ENCODE measurements at regions not wholly inside any gene's neighbourhood (a gene's known extent, or its start where the extent isn't known, plus 50 kb on each side); places are given as distances from the start of the nearest gene placed in this dataset.
"Not testable (repeated sequence)": the region's sequence is repeated elsewhere in the genome, so short reads cannot be mapped to it uniquely, and the experiment has no call there.

DNA sequence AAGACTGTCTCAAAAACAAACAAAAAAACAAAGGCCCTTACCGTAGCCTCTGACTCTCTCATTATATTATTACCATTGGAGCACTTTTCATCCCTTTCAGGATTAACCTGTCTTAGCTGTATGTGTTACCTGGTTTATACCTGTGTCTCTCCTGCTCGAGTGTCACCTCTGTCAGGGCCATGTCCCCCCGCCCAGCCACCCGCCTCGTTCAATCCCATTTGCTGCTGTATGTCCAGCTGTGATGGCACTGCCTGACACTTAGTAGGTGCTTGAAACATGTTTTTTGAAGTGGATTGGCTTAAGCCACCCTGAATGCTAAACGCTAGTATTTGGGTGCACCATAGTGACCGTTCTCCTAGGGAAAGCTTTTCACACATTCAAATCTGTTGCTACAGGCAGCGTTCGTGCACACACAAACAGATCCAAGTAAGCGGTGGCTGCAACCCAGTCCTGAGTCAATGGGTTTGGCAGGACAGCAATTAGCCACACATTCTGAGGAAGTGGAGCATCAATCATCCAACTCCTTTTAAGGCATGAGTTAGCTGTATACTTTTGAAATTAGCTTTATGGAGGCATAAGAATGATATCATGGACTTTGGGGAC lies 98.9 kb upstream of the ZNF217 start:
- DNase-seq (ENCODE audit: low read depth) = peak; percentile 61

DNA sequence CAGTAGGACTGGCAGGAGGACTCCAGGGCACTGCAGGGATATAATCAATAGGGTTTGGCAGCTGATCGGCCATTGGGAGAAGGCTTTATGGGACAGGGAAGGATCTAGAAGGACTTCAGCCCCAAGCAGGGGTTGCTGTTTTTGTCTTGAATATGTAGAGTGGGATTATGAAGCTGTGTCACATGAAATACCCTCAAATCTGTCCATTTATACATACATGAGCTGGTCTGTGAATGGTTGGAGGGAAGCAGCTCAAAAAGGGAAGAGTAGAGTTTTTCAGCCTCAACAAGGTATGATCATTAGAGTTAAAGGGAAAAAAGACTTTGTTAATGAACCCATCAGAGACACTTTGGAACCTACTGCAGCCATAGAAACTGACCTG lies 98.2 kb upstream of the ZNF217 start:
- no peak for DNase-seq (ENCODE audit: low read depth)

DNA sequence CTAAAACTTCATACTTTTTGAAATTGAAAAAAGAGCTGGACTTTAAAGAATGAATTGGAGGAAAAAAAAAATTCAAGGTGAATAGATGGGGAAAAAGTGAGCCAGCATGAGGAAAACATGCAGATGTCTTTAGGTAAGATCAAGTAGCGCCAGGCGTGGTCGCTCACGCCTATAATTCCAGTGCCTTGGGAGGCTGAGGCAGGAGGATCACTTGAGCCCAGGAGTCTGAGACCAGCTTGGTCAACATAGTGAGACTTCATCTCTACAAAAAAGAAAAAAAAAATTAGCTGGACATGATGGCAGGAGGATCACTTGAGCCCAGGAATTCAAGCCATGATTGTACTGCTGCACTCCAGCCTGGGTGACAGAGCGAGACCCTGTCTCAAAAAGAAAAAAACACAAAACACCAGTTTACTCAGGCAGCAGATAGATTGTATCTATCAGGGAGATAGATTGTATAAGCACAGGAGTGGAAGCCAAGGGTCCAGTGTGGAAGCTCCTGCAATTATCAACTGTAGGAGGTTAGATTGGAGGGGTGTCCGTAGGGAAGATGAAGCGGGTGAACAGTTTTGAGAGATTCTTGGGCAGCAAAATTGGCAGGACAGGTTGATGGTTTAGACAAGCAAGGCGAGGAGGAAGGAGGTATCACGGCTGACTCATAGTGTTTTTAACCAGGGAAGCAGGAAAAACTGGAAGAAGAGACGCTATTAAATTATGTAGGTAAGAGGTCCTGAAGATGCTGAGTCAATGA lies 97.6 kb upstream of the ZNF217 start:
- no peak for DNase-seq (ENCODE audit: low read depth)

- DNase-seq (ENCODE audit: low read depth) = no peak
These were observed 94.4 kb upstream of the ZNF217 start for GRCh38 chr20:53688085-53688484.

DNA sequence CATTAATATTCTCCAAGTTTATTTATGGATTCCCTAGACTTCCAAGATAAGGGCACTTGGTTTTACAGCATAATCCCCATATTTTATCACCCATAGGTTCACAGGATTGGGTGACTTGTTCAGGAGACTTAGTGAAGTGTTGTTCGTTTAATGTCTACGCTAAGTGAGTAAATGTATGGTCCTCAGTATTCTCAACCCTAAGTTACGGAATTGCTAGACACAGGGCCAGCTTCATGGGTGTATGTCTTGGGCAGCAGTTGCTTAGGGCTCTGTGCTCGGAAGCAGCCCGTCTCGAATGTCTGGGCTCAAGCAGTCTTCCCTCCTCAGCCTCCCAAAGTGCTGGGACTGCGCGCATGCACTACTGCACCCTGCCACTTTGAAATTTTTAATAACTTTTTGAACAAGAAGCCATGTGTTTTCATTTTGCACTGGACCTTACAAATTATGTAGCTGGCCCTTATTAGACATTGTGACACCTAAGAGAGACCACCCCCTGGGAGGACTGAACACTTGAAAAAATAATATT lies 91.5 kb upstream of the ZNF217 start:
- no peak for DNase-seq (ENCODE audit: low read depth)

DNA sequence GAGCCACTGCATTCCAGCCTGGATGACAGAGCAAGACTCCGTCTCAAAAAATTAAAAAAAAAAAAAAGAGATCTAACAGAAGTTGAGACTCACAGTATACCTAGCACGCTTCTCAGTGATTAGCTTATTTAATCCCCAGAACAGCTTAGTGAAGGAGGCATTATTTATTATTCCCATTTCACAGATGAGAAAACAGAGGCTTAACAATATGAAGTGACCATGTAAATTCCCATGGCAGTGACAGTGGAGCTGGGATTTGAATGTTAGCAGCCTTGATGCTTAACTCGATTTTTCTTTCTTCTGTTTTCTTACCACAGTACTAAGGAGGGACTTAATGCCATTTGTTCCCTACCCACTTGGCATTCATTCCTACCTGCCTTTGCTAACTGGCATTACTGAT lies 89.9 kb upstream of the ZNF217 start:
- no peak for DNase-seq (ENCODE audit: low read depth)

GRCh38 chr20:53681352-53682212 lies 87.9 kb upstream of the ZNF217 start:
- no peak for DNase-seq (ENCODE audit: low read depth)

GRCh38 chr20:53679597-53680309 lies 86.1 kb upstream of the ZNF217 start:
- DNase-seq (ENCODE audit: low read depth) = no peak

DNA sequence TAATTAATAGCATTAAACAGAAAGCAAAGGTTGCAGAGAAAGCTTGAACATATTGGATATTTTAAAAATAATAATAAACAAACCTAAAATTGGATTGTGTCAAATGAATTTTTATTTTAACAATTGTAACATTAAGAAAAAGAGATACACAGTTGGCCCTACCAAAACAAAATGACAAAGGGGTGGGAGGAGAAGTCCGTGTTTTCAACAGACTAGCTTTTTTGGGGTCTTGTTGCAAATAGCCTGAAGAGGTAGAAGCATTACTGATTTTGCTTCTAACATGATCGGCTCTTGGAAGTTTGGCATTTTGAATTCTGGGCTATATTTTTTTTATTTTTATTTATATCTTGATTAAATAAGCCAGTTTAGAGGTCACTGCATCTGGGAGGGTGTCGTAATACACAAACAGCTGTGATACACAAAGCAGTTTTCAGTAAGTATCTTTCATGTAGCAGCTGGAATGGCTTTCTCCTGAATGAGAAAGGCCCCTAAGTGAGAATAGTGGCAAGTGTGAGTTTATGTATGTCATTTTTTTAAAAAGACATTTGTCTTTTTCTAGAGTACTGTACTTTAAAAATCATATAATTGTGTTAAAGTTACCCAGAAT lies 85.5 kb upstream of the ZNF217 start:
- peak; percentile 32 for DNase-seq (ENCODE audit: low read depth)

GRCh38 chr20:53678315-53678989 lies 84.8 kb upstream of the ZNF217 start:
- DNase-seq (ENCODE audit: low read depth) = peak; percentile 50

DNA sequence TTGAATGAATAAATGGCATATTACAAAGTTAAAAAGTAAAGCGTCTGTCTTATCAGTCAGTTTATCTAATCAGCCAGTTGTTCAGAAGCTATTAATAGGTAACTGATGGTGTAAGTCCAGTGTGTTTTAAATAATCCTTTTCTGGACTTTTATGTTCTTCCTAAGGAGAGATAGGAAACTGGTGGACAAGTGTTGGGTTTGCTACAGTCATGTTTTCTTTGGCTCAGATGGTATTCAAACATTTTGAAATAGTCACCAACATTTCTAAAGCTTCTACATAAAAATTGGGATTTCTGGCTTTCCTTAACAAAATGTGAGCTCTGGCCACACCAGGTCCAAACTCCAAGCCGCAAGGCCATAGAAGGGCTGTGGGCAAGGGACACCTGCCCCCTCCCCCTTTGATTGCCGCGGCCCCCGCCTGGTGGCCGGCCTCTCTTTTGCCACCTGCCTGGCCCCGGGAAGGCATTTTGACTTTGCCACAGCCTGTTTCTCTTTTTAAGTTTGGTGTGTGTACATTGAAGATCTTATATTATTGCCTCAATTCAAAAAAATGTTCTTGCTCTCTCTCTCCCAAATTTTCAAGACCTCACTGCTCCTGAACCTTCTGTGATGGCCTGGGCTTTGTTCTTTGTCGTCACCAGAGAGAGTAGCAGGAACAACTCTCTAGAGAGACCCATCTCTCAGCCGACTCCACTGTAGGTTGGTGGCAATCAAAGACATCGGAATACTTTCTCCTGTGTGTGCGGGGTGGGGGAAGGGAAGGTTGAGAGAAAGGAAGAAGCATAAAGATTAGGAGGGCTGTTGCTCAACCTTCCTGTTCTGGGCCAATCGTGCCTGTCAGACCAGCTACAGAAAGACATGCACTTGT lies 84.0 kb upstream of the ZNF217 start:
- peak; percentile 74 for DNase-seq (ENCODE audit: low read depth)

DNA sequence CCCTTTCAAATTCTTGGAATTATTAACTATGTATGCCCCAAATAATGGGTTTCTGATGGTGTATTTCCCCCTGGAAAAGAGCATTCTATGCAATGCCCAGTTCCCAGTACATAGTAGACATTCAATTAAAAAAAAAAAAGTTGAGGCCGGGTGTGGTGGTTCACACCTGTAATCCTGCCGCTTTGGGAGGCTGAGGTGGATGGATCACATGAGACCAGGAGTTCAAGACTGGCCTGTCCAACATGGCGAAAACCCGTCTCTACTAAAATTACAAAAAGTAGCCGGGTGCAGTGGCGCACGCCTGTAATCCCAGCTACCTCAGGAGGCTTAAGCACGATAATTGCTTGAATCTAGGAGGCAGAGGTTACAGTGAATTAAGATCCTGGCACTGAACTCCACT lies 83.3 kb upstream of the ZNF217 start:
- DNase-seq (ENCODE audit: low read depth) = no peak

GRCh38 chr20:53676519-53676822 lies 82.8 kb upstream of the ZNF217 start:
- no peak for DNase-seq (ENCODE audit: low read depth)

- peak; percentile 65 for DNase-seq (ENCODE audit: low read depth)
These were observed 79.0 kb upstream of the ZNF217 start for GRCh38 chr20:53672484-53673129.

GRCh38 chr20:53671370-53671769 lies 77.7 kb upstream of the ZNF217 start:
- no peak for DNase-seq (ENCODE audit: low read depth)

GRCh38 chr20:53669517-53670313 lies 76.1 kb upstream of the ZNF217 start:
- not testable (repeated sequence) for DNase-seq (ENCODE audit: low read depth)

GRCh38 chr20:53668992-53669391 lies 75.4 kb upstream of the ZNF217 start:
- no peak for DNase-seq (ENCODE audit: low read depth)

GRCh38 chr20:53666144-53666543 lies 72.5 kb upstream of the ZNF217 start:
- DNase-seq (ENCODE audit: low read depth) = no peak

DNA sequence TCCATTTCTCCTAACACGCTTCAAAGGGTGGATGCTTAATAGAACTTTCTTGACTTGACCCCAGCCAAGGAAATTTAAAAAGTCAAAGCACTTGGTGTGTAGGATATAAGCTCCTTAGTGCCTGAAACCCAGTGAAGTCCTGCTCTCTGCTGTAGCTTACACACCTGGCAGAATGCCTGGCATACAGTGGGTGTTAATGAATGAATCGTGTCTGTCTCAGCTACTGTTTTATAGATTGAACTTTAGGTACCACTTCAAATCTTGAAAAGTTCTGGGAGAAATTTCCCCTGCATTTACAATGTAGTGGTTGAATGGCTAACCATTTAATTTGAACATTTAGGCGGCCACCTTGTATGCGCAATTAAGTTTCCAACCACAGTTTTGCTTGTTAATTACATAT lies 70.5 kb upstream of the ZNF217 start:
- DNase-seq (ENCODE audit: low read depth) = no peak
